ENCODE measurements at regions not wholly inside any gene's neighbourhood (a gene's known extent, or its start where the extent isn't known, plus 50 kb on each side); places are given as distances from the start of the nearest gene placed in this dataset.

- no peak for DNase-seq (ENCODE audit: low spot score)
These were observed 131.0 kb upstream of the C1GALT1 start for GRCh38 chr7:7051206-7051877.

- DNase-seq (ENCODE audit: low spot score), result no peak
These were observed 128.0 kb upstream of the C1GALT1 start for GRCh38 chr7:7054252-7054830.

DNA sequence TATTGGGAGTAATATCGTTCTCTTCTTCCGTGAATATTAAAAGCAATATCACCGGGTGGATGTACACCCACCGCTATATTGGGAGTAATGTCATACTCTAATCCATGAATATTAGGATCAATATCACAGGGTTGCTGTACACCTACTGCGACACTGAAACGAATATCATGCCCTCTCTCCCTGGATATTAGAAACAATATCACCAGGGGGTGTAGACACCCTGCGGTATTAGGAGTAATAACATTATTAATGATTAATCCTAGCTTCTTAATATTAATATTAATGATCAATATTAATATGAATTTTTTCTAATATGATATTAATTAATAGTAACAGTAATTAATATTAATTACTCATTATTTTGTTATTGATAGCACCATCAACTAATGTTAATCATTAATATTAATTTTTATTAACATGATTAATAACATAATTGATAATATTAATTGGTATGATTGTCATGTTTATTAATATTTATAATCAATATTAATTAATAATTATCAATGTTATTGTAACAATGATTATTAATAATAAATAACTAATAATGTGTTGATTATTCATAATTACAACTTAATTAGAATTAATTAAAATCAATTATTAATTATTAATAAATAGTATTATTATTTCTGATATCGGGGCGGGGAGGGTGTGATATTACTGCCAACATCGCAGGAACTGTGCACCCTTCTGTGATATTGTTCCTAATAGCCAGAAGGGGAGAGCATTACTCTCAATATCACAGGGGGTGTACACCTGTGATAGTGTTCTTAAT is 121.3 kb upstream of the C1GALT1 start:
- DNase-seq (ENCODE audit: low spot score), result no peak

DNA sequence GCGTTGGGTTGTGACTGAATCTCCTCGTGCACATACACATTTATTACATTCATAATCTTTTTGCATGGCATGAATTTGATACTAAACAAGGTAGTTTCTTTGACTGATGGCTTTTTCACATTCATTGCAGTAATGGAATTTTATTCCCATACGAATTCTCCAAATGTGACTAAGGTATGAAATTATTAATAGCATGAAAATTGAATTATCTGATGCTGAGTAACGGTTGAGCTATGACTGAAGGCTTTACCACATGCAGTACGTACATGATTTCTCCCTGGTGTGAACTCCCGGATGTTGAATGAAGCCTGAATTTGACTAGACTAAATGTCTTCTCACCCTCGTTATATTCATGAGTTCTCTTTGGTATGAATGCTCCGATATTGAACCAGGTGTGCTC is 104.4 kb upstream of the C1GALT1 start:
- DNase-seq (ENCODE audit: low spot score), result no peak

DNA sequence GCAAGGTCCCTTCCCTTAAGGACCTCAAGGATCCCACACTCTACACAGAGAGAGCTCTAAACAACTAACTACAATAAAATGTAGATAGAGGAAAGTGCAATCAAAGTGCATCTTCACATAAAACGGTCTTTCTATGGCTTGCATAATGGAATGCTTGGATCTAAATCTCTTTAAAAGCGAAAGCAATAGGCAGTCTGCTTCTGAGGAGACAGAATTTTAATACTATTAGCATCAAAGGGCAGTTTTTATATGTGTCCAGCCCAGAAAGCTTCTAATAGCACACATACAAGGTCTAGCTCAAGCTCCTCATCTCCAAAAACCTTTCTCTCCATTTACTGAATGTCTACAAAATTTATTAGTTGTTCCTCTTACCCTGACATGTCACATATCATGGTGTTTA is 101.5 kb upstream of the C1GALT1 start:
- DNase-seq (ENCODE audit: low spot score), result no peak

- no peak for DNase-seq (ENCODE audit: low spot score)
These were observed 91.9 kb upstream of the C1GALT1 start for GRCh38 chr7:7090460-7090859.

DNA sequence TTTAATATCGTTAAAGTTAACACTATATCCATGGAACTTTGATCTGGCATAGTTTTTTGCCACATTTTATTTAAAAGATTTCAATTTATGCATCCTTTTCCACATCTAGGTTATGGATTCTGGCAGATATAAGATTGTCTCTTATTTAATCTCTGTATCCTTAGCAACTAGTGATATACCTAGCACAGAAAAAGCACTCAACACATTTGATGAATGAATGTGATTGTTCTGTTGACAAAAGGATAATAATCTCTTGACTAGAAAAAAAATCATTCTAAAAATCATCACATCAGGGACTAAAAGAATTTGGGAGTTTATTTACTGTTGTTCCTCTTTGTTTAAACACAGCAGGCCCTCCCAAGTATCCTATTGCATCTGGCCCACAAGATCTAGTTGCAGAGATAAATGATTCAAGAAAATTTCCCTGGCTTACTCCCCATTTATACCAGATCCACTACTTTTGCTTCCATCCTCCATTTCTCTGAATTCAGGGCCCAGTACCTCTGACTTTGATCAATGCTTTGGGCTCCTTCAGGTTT is 84.0 kb upstream of the C1GALT1 start:
- DNase-seq (ENCODE audit: low spot score), result no peak

GRCh38 chr7:7099584-7100014 is 82.7 kb upstream of the C1GALT1 start:
- peak; percentile 26 for DNase-seq (ENCODE audit: low spot score)

DNA sequence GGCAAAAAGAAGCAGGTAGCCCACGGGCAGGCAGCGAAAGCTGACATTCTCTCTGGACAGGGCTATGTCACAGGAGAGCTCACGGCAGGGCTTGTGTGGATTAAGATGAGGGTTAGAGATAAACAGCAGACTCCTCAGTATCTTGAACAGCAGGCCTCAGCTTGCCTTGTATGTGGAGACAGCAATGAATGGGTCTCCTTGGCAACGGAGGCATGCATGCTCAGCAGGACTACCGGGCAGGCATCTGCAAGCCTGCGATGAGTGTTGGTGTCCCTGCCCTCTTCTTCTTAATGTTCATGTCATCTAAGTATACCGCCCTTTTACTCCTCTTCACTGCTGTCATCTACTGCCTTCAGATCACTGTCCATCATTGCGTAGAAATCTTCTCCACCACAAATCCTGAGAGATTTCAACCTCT is 81.9 kb upstream of the C1GALT1 start:
- DNase-seq (ENCODE audit: low spot score), result no peak

- no peak for DNase-seq (ENCODE audit: low spot score)
These were observed 79.4 kb upstream of the C1GALT1 start for GRCh38 chr7:7102906-7103305.

DNA sequence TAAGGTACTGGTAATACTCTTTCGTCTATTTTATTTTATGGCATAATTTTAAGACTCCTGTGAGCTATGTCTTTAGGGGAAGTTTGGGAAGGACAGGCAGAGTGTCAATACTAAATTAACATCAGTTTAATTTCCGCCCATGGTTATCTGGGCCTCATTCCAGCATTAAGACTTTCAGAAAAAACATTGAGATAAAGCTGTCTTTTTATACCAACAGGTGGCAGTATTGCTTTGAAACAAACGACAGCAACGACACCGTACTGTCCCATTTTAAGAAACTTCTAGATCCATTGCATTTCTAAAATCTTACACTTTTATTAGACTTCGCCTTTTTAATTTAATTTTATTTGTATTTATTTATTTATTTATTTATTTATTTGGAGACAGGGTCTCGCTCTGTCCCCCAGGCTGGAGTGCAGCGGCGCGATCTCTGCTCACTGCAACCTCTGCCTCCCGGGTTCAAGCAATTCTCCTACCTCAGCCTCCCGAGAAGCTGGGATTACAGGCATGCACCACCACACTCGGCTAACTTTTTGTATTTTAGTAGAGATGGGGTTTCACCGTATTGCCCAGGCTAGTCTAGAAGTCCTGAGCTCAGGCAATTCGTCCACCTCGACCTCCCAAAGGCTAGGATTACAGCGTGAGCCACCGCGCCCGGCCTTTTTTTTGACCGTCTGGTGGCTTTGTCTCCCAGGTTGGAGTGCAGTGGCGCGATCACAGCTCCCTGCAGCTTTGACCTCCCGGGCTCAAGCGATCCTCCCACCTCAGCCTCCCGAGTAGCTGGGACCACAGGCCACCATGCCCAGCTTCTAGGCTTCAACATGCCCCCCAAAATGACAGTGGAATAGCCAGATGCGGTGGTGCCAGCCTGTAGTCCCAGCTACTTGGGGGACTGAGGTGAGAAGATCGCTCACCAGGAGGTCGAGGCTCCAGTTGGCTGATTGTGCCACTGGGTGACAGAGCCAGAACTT is 78.7 kb upstream of the C1GALT1 start:
- peak; percentile 60 for DNase-seq (ENCODE audit: low spot score)

- DNase-seq (ENCODE audit: low spot score), result no peak
These were observed 78.0 kb upstream of the C1GALT1 start for GRCh38 chr7:7104314-7104698.

DNA sequence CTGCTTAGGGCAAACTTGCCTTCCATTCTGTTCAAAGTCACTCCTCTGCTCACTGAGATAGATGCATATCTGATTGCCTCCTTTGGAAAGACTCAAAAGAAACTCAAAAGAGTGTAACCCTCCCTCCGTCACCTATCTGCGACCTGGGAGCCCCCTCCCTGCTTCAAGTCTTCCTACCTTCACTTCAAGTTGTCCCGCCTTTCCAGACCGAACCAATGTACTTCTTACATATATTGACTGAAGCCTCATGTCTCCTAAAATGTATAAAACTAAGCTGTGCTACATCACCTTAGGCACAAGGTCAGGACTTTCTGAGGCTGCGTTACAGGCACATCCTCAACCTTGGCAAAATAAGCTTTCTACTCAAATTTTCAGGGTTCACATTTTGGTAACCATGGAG is 77.4 kb upstream of the C1GALT1 start:
- no peak for DNase-seq (ENCODE audit: low spot score)

DNA sequence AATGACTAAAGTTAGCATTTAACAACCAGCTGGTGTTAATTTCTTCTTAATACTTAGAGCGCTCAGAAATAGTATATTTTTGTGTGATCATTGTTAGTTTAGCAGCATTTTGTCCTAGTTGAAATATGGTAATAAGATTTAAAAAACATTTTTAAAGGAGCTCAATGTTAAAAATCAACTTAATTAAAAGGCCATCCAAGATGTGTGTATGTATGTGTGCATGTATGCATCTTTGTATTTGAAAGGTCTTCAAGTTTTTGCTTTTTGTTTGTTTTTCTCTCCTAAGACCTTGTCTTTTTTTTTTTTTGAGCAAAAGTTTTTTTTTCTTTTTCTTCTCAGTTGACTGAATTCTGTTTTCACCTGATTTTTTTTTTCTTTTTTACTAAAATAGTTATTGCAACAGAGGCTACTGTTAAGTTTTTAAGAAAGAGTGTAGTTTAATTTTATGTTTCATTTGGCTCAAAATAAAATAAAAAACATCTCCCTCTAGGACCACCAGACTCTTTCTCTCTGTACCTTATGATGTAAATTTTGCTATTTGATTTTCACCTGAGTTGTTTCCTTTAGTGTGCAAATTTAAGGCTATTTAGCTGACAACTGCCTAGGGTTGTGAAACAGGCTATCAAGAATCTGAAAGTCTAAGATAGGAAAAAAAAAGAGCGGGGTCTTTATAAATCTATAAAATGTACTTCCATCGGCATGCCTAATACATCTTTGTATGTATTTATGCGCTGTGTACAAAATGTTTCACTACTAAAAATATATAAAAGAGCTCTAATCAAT is 76.4 kb upstream of the C1GALT1 start:
- DNase-seq (ENCODE audit: low spot score), result no peak

DNA sequence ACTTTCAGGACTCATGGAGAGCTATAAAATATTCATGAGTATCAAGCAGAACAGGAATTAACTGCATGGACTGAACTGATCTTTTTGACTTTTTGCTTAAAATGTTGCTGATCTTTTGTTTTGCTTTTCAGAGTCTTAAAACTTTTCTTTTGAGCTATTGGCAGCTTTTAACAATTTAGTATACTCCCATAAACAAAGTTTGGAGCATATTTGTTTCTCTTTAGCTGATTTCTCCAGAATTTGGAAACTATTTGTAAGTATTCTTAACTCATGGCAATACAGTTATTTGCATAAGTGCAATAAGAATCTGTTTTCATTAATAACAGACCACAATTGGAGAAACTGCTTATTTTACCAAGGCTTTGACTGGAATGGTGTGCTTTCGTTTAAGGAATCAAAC is 73.4 kb upstream of the C1GALT1 start:
- no peak for DNase-seq (ENCODE audit: low spot score)

DNA sequence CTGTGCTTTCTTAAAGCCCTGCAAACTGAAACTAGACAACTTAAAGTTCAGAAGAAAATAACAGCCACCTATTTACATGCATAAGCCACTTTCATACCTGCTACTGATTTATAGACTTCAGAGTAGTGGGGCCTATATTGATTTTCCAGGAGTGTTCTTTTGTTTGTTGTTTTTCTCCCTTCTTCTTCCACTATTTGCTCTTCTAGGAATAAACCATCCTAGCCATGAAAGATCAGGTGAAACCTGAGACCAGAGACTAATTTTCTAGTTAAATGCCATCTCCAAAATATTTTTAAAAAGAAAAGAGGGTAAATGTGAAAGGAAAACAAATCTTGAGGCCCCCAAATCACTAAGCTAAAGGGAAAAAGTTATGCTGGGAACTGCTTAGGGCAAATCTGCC is 72.4 kb upstream of the C1GALT1 start:
- DNase-seq (ENCODE audit: low spot score), result no peak

DNA sequence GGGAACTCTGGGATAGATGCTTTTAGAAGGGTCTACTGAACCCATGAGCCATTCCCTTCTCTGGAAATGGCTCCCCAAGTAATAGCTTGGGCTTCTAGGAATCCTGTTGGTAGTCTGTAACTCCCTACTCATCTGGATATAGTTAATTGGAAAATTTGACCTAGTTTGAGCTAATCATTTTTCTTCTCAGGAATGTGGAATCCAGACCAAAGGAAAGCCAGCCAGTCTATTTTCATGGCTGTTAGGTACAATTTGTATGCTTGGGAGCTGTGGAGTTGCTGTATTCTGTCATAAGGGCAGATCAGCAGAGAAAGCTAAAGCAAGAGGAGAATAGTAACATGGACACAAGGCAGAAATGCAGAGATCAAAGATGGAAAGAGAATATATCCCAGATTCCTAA is 71.6 kb upstream of the C1GALT1 start:
- no peak for DNase-seq (ENCODE audit: low spot score)

- no peak for DNase-seq (ENCODE audit: low spot score)
These were observed 69.5 kb upstream of the C1GALT1 start for GRCh38 chr7:7112868-7113267.

- no peak for DNase-seq (ENCODE audit: low spot score)
These were observed 67.6 kb upstream of the C1GALT1 start for GRCh38 chr7:7114575-7115291.

- DNase-seq (ENCODE audit: low spot score), result peak; percentile 44
These were observed 64.3 kb upstream of the C1GALT1 start for GRCh38 chr7:7117935-7118586.
